GM13976 (cell line): ENCODE measurements at regions not wholly inside any gene's neighbourhood (a gene's known extent, or its start where the extent isn't known, plus 50 kb on each side); places are given as distances from the start of the nearest gene placed in this dataset.

ENCODE experiments used
- DNase-seq: peaks from one replicate; pipeline ENCODE4 v3.0.0; 2012; ENCODE audit warnings: low spot score
- CTCF ChIP-seq: IDR thresholded peaks from 2 replicates; pipeline ENCODE4 v1.5.1; 2012; ENCODE audit warnings: borderline replicate concordance, mild to moderate bottlenecking; ENCODE audit not compliant: insufficient read depth; ENCODE audit errors: extremely low read depth, missing control alignments, control extremely low read depth
- in situ Hi-C: fragments of 300-500 bp; cut with MboI; formaldehyde crosslinking; loops from one replicate; pipeline ENCODE4 v1.12.0; 2022; ENCODE audit warnings: low sequenced_read_pairs, mixed read lengths, inconsistent platforms; ENCODE audit not compliant: unreplicated experiment

- TF ChIP-seq CTCF = no peak
- in situ Hi-C loops = loop anchor here (25.0 kb wide), 1 partner anchor 1193 kb away; no protein-coding TSS in a partner anchor
- no peak for DNase-seq
These were observed 516.1 kb downstream of the OMA1 start for GRCh38 chr1:58030456-58030855.

- TF ChIP-seq CTCF = no peak
- in situ Hi-C loops = no loop called here
- DNase-seq = no peak
These were observed 528.9 kb downstream of the OMA1 start for GRCh38 chr1:58017641-58018040.

GRCh38 chr1:58013237-58013636, 533.3 kb downstream of the OMA1 start:
- DNase-seq = no peak
- no peak for TF ChIP-seq CTCF
- in situ Hi-C loops = no loop called here

GRCh38 chr1:58011978-58012377, 534.5 kb downstream of the OMA1 start:
- DNase-seq = no peak
- TF ChIP-seq CTCF = no peak
- in situ Hi-C loops = no loop called here

- DNase-seq = no peak
- no peak for TF ChIP-seq CTCF
- in situ Hi-C loops = no loop called here
These were observed 540.0 kb downstream of the OMA1 start for GRCh38 chr1:58006421-58007046.

GRCh38 chr1:58005212-58005611, 541.3 kb downstream of the OMA1 start:
- TF ChIP-seq CTCF = no peak
- in situ Hi-C loops = no loop called here
- DNase-seq = no peak
